Activated naive CD4-positive, alpha-beta T cell treated with anti-CD3 and anti-CD28 coated beads, Interleukin-2, amount 50 U/mL, for 72 hours (primary cell): ENCODE measurements at regions not wholly inside any gene's neighbourhood (a gene's known extent, or its start where the extent isn't known, plus 50 kb on each side); places are given as distances from the start of the nearest gene placed in this dataset.
A peak's percentile ranks its signal among the peaks of the same experiment; 100 is the strongest.
"Not testable (repeated sequence)": the region's sequence is repeated elsewhere in the genome, so short reads cannot be mapped to it uniquely, and the experiment has no call there.

Source experiments
- ATAC-seq, 2 donors: fragments of 150-1000 bp; cut with Tn5 transposase; 2 replicates each; pipeline ENCODE4 v1.10.0; 2021; ENCODE audit warnings: mild to moderate bottlenecking in 2 of 2, moderate library complexity in 2 of 2
- DNase-seq, 2 donors: peaks; one replicate each; pipeline ENCODE4 v3.0.0; 2021 to 2022; ENCODE audit warnings: low spot score in 2 of 2
- H3K27ac Mint-ChIP-seq, 2 donors: one replicate each; pipeline ENCODE4 v1.8.0; 2022; ENCODE audit warnings: mild to moderate bottlenecking in 2 of 2, mixed read lengths in 2 of 2
- H3K36me3 Mint-ChIP-seq, 2 donors: one replicate each; pipeline ENCODE4 v1.8.0; 2022; ENCODE audit warnings: mixed read lengths in 2 of 2
- H3K9me3 Mint-ChIP-seq, 2 donors: one replicate each; pipeline ENCODE4 v1.8.0; 2022; ENCODE audit warnings: mixed read lengths in 2 of 2

- Mint-ChIP-seq H3K36me3 (no peaks in the 10 kb centered on the region), H3K27ac (no peak overlapping the region), H3K9me3 (no peaks in the 10 kb centered on the region)
- no peak for DNase-seq
- no peak for ATAC-seq
These were observed 261.6 kb downstream of the PAX3 start for GRCh38 chr2:222037211-222037610.

DNA sequence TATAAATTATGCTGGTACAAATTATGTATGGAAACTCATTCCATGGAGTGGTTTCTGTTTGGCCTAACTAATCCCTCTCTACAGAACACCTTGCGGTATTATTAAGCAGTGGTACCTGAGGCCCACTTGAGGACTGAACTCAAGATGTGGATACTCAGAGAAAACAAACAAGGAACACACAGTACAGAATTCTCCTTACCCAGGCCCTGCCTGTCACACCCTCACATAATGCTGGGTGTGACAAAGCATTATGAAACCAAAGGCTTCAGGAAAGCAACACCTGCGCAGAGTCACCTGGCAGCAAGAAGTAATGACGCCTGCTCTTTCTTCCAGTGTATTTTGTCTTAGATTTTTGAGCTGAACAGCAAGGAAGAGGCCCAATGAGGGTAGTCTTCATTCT, 264.7 kb downstream of the PAX3 start:
- DNase-seq (no peak), ATAC-seq (no peak)
- Mint-ChIP-seq H3K27ac (no peak overlapping the region), H3K9me3 (peaks cover 0 to 3% of the 10 kb centered on the region in 2 donors), H3K36me3 (no peaks in the 10 kb centered on the region)

DNA sequence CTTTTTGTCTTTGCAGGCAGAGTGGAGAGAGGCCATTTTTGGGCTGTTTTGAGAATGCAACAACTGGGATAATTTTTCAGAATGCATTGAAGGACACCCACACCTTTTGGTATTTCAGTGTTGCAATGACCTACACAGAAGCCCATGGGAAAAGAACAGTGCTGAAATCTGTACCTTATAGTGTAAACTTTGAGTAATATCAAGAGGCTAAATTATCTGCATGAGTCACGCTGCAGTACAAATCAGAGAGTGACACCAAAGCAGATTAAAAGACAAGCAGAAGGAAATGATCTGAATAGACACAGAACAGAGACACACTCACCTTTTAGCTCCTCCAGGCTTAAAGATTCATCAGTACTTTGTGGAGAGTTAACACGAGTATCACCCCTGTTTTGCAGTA, 265.3 kb downstream of the PAX3 start:
- Mint-ChIP-seq H3K9me3 (peaks cover 0 to 3% of the 10 kb centered on the region in 2 donors), H3K27ac (no peak overlapping the region), H3K36me3 (no peaks in the 10 kb centered on the region)
- no peak for DNase-seq
- ATAC-seq: peak in 1 of 2 donors; percentile 73

DNA sequence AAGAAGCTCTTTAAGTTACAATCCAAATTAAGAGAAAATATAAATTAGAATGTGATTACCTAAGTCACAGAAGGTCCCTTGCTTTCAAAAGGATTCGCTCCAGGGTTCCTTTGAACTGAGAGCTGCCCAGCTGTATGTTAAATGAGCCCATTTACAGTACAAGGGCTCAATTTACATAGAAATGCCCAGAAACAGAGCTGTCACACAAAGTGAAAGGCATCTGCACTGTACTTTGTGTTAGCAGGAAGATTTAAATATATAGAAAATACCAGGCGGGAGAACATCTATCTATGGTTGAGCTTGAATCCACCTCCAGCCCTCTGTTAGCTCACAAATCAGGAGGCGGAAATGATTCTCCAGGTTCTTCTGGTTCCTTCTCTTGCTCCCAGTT, 272.9 kb downstream of the PAX3 start:
- Mint-ChIP-seq H3K27ac (no peak overlapping the region), H3K9me3 (peaks cover 0 to 3% of the 10 kb centered on the region in 2 donors), H3K36me3 (no peaks in the 10 kb centered on the region)
- ATAC-seq (no peak), DNase-seq (no peak)

GRCh38 chr2:222024932-222025880, 273.6 kb downstream of the PAX3 start:
- no peak for ATAC-seq
- Mint-ChIP-seq H3K27ac (no peak overlapping the region), H3K36me3 (no peaks in the 10 kb centered on the region), H3K9me3 (peaks cover 0 to 3% of the 10 kb centered on the region in 2 donors)
- no peak for DNase-seq

DNA sequence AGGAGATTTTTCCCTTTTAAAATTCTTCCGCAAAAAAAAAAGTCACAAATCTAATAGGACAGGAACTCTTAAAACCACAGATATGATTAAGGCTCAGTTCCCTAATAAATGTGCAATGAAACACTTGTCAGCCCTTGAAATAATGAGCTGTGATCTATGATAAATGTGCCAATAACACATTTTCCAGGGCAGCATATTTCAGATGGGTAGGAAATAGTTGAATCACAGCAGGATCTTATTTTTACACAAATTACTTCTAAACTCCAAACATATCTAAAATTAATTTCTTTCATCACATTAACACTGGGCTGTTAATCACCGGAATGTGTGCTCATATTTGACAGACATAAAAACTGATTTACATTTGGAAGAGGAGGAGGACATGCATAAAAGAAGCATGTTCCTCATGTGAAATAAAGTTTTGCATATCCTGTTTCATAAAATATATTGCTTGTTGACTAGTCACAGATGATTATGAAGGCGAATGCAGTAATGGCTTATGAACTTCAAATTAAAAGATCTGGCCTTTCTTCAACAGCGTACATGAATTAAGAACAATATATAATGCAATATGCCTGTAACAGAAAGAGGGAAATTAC, 281.4 kb downstream of the PAX3 start:
- no peaks in the 10 kb centered on the region for H3K36me3 Mint-ChIP-seq
- DNase-seq: no peak
- H3K9me3 Mint-ChIP-seq: peaks cover 8 to 15% of the 10 kb centered on the region in 2 donors
- no peak for ATAC-seq
- H3K27ac Mint-ChIP-seq: no peak overlapping the region

- H3K27ac Mint-ChIP-seq: no peak overlapping the region
- ATAC-seq: no peak
- H3K9me3 Mint-ChIP-seq: peaks cover 8 to 15% of the 10 kb centered on the region in 2 donors
- no peaks in the 10 kb centered on the region for H3K36me3 Mint-ChIP-seq
- DNase-seq: no peak
These were observed 284.9 kb downstream of the PAX3 start for GRCh38 chr2:222013889-222014288.

- Mint-ChIP-seq H3K36me3 (no peaks in the 10 kb centered on the region), H3K9me3 (peaks cover 0 to 6% of the 10 kb centered on the region in 2 donors)
- ATAC-seq: no peak
These were observed 298.5 kb downstream of the PAX3 start for GRCh38 chr2:222000326-222000725.

DNA sequence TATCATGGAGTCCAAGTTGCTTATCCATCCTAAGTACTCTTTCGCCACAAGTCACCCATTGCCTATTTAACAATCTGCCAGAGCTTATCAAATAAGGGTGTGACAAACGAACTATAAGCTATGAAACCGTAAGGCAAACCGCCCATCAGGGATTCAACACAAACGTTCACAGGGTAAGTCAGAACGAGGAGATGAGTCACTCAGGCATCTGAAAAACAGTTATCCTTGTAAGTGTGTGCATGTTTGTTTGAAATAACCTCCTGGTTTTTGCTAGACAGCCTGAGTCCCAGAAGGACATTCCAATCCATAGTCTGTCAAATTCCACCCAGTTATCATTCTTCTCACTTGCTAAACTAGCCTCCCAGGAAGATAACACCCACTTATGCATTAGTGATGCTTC, 299.1 kb downstream of the PAX3 start:
- DNase-seq: no peak
- H3K36me3 Mint-ChIP-seq: no peaks in the 10 kb centered on the region
- ATAC-seq: no peak
- peaks cover 0 to 6% of the 10 kb centered on the region in 2 donors for H3K9me3 Mint-ChIP-seq
- H3K27ac Mint-ChIP-seq: no peak overlapping the region

More at GRCh38 chr2:222000326-222000725, 298.5 kb downstream of the PAX3 start:
- DNase-seq: no peak
- H3K27ac Mint-ChIP-seq: no peak overlapping the region

DNA sequence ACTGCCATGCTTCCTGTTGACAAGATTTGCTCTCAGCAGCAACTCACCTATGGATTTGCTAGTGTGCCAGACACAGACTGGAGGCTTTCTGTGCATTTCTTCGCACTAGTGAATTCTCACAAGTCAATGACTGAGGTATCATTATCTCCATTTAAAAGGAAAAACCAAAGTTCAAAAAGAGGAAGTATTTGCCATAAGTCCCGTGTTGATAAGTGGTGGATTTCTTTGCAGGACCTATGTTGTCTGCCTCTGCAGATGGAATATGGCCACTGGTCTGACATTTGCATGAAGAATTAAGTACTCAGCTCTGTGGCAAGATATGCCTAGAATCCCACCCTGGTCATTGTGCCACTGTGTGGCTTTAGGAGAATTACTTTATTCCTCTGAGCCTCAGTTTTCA, 299.6 kb downstream of the PAX3 start:
- DNase-seq: no peak
- Mint-ChIP-seq H3K36me3 (no peaks in the 10 kb centered on the region), H3K9me3 (peaks cover 0 to 6% of the 10 kb centered on the region in 2 donors), H3K27ac (no peak overlapping the region)
- no peak for ATAC-seq

DNA sequence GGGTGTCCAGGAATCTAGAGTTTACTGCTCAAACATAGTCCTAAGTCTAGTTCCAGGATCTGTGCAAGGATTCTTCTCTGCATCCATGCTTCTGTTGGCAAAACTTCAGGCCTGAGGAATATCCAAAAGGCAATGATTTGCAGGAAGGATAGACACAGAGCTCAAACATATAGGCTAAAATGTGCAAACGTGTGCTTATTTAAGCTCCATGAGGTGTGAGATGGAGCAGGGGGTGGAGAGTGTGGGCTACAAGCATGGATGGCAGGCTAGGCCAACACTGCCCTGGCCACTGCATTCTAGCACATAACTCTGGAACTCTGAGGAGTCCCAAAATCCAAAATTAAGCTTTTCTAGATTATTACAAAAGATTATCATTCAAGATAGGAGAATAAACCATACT, 301.1 kb downstream of the PAX3 start:
- ATAC-seq (no peak), DNase-seq (no peak)
- Mint-ChIP-seq H3K9me3 (peaks cover 6 to 7% of the 10 kb centered on the region in 2 donors), H3K27ac (no peak overlapping the region), H3K36me3 (no peaks in the 10 kb centered on the region)

DNA sequence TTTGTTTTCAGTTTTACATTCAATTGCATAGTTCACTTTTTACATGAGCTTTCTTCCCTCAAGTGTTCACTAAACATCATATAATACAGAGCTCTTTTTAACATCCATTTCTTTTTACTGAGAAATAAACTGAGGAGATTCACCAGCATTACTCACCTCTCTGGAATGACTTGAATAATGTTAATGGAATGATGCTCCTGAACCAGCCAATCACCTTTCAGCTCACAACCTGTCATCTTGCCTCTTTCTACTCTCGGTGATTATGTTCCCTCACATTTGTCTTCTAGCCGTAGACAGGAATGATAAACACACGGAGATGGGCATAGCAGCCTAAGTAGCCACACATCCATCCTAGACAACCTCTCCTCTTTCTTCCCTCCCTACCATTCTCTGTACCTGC, 301.7 kb downstream of the PAX3 start:
- DNase-seq (no peak), ATAC-seq (no peak)
- no peaks in the 10 kb centered on the region for H3K36me3 Mint-ChIP-seq
- peaks cover 6 to 7% of the 10 kb centered on the region in 2 donors for H3K9me3 Mint-ChIP-seq
- H3K27ac Mint-ChIP-seq: no peak overlapping the region

DNA sequence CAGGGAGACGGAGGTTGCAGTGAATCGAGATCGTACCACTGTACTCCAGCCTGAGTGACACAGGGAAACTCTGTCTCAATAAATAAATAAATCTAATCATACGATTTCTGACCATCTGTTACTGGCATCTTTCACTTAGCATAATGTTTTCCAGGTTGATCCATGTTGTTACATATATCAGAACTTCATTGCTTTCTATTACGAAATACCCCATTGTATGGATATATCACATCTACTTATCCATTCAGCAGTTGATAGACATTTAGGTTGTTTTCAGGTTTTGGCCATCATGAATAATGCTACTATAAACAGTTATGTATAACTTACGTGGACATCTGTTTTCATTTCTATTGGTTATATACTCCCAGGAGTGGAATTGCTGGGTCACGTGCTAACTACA, 303.9 kb downstream of the PAX3 start:
- DNase-seq: no peak
- Mint-ChIP-seq H3K36me3 (no peaks in the 10 kb centered on the region), H3K9me3 (peaks cover 4 to 7% of the 10 kb centered on the region in 2 donors), H3K27ac (no peak overlapping the region)
- no peak for ATAC-seq

GRCh38 chr2:221984376-221984775, 314.4 kb downstream of the PAX3 start:
- H3K9me3 Mint-ChIP-seq, DNase-seq, ATAC-seq: not testable (repeated sequence)

DNA sequence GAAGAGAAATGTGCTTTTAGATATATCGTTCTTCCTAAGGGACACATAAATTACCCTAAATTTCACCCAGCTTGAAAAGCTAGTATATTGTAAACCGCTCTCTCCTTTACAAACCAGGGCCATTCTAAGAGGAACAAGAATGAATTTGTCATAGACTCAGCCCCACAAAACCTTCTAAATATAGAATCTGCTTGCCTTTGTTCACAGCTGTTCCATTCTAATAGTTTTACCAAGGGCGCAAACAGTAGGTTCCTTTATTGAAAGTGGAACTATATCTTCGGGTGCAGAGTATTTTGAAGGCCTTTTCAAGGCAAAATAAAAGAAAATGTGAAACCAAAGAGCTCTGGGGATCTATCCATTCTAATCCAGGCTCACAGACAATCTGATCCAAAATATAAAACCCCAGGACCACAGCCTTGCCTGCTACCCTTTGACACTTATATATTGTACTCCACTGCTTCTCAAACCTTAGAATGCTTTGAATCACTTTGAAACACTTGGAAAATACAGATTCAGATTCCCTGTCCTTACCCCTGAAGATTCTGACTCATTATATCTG, 316.8 kb downstream of the PAX3 start:
- ATAC-seq (no peak), DNase-seq (no peak)
- Mint-ChIP-seq H3K27ac (no peak overlapping the region), H3K36me3 (no peaks in the 10 kb centered on the region), H3K9me3 (peaks cover 0 to 7% of the 10 kb centered on the region in 2 donors)

More at GRCh38 chr2:221984376-221984775, 314.4 kb downstream of the PAX3 start:
- H3K36me3 Mint-ChIP-seq, H3K27ac Mint-ChIP-seq: not testable (repeated sequence)

- no peak for ATAC-seq
- H3K9me3 Mint-ChIP-seq: peaks cover 9% of the 10 kb centered on the region in 2 donors
- H3K27ac Mint-ChIP-seq: no peak overlapping the region
- H3K36me3 Mint-ChIP-seq: no peaks in the 10 kb centered on the region
- DNase-seq: no peak
These were observed 323.6 kb downstream of the PAX3 start for GRCh38 chr2:221975151-221975550.

DNA sequence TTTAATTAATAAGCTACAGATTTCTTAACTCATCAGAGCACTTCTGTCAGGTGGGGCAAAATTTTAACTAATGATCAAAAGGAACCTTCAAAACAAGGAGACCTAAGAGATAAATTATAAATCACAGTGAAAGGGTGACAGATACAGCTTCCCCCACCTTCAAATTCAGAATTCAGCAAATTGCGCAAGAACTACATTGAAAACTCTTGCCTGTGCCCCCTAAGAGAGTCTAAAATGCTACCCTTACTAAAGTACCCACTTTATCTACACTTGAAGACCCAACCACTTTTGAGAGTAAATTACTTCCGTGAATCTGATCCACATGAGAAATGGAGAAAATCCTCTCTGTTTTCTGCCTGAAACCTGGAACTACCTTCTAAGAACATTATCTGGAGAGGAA, 324.9 kb downstream of the PAX3 start:
- Mint-ChIP-seq H3K36me3 (no peaks in the 10 kb centered on the region), H3K27ac (no peak overlapping the region), H3K9me3 (peaks cover 9% of the 10 kb centered on the region in 2 donors)
- no peak for ATAC-seq
- DNase-seq: no peak
